Testis (tissue), 2 donors: ENCODE measurements at regions not wholly inside any gene's neighbourhood (a gene's known extent, or its start where the extent isn't known, plus 50 kb on each side); places are given as distances from the start of the nearest gene placed in this dataset.

Experiments
- DNase-seq: peaks from one replicate; pipeline ENCODE4 v3.0.0-alpha.2; 2019
- H3K27ac ChIP-seq, 2 donors: fragments of 200-600 bp; sonication (generic); one replicate each; pipeline ENCODE4 v1.5.1; 2019
- H3K27me3 ChIP-seq: fragments of 200-600 bp; sonication (generic); one replicate; pipeline ENCODE4 v1.5.1; 2019
- H3K36me3 ChIP-seq: fragments of 200-600 bp; sonication (generic); one replicate; pipeline ENCODE4 v1.5.1; 2017; ENCODE audit warnings: low read depth; ENCODE audit errors: missing control alignments
- H3K4me1 ChIP-seq: fragments of 200-600 bp; sonication (generic); one replicate; pipeline ENCODE4 v1.5.1; 2019
- H3K4me3 ChIP-seq, 2 donors: fragments of 200-600 bp; sonication (generic); one replicate each; pipeline ENCODE4 v1.5.1; 2017 to 2019
- H3K9me3 ChIP-seq: fragments of 200-600 bp; sonication (generic); one replicate; pipeline ENCODE4 v1.5.1; 2017
- POLR2A ChIP-seq: fragments of 450-650 bp; IDR thresholded peaks from one replicate; pipeline ENCODE4 v1.6.1; 2017; ENCODE audit warnings: antibody characterized with exemption, mild to moderate bottlenecking, moderate library complexity
- WGBS, 2 donors: methylation state at CpG; one replicate each; pipeline ENCODE4 v1.1.5; 2018; 5-methylcytosine and 5-hydroxymethylcytosine counted together
- intact Hi-C: fragments of 100-400 bp; cut with DNase I; formaldehyde crosslinking; loops from one replicate; pipeline ENCODE4 v1.15.1; 2023; ENCODE audit warnings: low total_unique reads
- TF ChIP-seq, protein P1 (sequence below), 3 experiments: fragments of 450-650 bp in 2 of 3; fragments of 200-600 bp in 1 of 3; sonication (generic) in 1 of 3; IDR thresholded peaks; one replicate each; pipeline ENCODE4 v1.5.1; 2016 to 2019; ENCODE audit warnings: antibody characterized with exemption in 3 of 3, mild to moderate bottlenecking in 2 of 3, moderate library complexity in 1 of 3

DNA sequence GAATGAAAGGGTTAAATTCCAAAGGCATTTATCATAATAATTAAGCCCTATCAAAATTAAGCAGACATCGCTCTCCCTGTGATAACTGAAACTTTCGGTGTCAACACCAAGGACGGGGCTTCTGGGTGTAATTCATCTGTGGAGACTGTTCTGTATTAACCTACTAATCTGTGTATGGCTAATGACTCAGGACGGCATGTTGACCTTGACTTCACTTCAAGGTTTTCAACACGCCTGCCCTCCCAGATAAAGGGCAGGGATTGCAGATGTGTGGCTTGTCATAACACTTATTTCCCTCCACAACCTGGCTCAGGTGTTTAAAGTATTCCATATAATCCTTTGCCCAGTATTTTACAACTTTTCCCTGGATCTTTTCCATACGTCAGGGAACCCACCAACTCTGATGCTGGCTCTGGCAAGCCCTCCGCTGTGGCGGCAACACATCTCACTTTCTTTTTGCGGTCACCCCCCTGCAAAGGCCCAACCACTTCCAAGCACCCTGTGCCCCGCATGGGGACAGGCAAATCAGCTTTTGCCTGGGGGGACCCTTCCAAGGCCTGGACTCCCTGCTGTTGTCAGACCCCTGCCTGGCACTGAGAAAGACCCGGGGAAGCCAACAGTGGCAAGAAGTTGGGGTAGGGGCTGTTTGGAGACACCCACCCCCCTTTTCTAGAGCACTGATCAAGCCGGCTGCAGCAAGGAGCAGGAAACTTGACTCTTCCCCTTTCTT lies 93.2 kb upstream of the MEF2A start:
- TF ChIP-seq, protein P1, sequence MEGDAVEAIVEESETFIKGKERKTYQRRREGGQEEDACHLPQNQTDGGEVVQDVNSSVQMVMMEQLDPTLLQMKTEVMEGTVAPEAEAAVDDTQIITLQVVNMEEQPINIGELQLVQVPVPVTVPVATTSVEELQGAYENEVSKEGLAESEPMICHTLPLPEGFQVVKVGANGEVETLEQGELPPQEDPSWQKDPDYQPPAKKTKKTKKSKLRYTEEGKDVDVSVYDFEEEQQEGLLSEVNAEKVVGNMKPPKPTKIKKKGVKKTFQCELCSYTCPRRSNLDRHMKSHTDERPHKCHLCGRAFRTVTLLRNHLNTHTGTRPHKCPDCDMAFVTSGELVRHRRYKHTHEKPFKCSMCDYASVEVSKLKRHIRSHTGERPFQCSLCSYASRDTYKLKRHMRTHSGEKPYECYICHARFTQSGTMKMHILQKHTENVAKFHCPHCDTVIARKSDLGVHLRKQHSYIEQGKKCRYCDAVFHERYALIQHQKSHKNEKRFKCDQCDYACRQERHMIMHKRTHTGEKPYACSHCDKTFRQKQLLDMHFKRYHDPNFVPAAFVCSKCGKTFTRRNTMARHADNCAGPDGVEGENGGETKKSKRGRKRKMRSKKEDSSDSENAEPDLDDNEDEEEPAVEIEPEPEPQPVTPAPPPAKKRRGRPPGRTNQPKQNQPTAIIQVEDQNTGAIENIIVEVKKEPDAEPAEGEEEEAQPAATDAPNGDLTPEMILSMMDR (IDR thresholded peaks at IDR 0.05): no peak
- TF ChIP-seq POLR2A: no peak
- intact Hi-C loops: no loop called here
- no peak for DNase-seq
- peaks cover 38% of the 10 kb centered on the region for H3K4me1 ChIP-seq
- H3K36me3 ChIP-seq: no peaks in the 10 kb centered on the region
- H3K4me3 ChIP-seq: no peak overlapping the region
- WGBS, 2 donors: 61 to 71% methylated on average over 12 of the region's 12 CpGs
- H3K27ac ChIP-seq: no peak overlapping the region
- H3K9me3 ChIP-seq: no peaks in the 10 kb centered on the region
- no peaks in the 10 kb centered on the region for H3K27me3 ChIP-seq

DNA sequence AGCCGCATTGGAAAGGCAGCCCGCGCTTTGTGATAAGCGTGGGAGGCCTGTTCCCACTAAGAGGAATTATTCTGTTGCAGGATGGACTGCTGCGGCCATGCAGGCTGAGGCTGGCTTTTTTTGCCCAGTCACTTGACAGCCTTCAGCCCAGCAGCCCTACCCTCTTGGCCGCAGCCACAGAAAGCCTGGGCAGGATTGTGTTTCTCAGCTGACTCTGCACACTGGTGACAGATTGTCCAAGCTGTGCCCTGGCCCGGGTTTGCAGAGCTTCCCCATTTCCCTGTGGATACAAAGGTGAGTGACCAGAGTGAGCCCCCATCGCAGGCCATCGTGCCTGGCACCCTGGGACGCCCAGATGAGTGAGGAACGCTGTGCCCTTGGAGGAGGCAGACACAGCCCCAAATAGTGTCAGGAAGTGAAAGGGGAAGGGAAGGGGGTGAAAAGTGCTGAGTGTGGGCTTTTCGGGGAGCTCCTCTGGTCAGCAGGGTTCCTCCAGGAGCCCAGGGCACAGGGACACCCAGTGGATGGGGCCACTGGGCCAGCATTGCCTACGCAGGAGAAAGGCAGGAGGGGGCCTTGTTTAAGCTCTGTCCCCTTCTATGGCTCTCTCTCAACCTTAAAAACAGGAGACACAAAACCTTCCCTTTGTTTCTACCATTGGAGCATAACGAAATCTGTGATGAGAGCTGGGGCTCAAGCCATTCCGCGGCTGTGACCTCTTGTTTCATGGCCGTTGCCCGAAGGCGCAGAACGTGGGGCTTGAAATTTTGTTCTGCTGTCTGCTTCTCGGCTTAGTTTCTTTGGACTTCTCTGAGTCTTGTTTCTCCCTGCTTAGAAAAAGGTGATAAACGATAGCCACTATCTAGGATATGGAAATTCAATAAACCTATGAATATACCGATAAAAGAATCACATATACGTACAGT lies 91.5 kb upstream of the MEF2A start:
- Histone ChIP-seq H3K9me3 (no peaks in the 10 kb centered on the region), H3K27me3 (no peaks in the 10 kb centered on the region), H3K4me1 (peaks cover 38% of the 10 kb centered on the region), H3K36me3 (no peaks in the 10 kb centered on the region), H3K4me3 (no peak overlapping the region), H3K27ac (peak overlapping the region in 1 of 2 donors; percentile 23)
- intact Hi-C loops: no loop called here
- DNase-seq: peak; percentile 62
- no peak for TF ChIP-seq POLR2A
- TF ChIP-seq, protein P1 (IDR thresholded peaks at IDR 0.05): no peak
- WGBS, 2 donors: 58 to 62% methylated on average over 21 to 24 of the region's 24 CpGs

DNA sequence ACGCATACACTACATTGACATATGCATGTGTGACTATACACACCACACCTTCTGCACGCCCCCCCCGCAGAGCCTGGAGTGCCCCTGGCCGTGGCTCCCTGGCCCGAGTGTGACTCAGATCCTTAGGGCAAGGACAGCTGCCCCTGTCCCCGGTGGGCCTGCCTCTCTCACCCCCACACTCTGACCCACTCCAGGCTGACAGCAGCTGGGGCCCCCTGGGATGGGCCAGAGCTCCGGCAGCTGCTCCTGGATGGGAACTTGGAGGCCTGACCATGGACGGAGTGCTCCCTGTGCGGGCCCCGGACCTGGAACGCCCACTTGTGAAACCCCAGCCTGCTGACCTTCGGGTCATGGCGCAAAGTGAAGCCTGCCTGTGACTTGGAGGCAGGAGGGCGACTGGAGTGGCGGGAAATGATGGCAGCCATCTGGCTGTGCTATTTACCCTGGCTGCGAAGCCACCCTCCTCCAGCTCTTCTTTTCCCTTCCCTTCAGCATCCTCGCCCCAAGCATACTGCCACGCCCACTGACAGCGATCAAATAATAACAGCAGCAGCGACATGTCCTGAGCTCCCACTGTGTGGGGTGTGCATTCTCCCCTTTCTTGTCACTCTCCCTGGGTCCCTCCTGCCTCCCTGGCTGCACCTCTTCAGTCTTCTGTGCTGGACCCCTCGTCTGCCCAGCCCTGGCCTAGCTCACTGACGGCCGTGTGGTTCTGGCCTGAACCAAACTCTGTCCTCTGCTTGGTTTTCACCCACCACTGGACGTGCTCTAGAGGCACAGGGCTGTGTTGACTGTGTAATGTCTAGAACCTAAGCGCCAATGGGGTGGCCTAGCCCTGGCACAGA lies 90.7 kb upstream of the MEF2A start:
- no peaks in the 10 kb centered on the region for H3K9me3 ChIP-seq
- intact Hi-C loops: no loop called here
- H3K27ac ChIP-seq: peak overlapping the region in 1 of 2 donors; percentile 3
- peak; percentile 53 for DNase-seq
- TF ChIP-seq, protein P1 (IDR thresholded peaks at IDR 0.05): no peak
- TF ChIP-seq POLR2A: no peak
- H3K4me1 ChIP-seq: peaks cover 38% of the 10 kb centered on the region
- WGBS, 2 donors: 65 to 71% methylated on average over 8 to 25 of the region's 25 CpGs
- no peaks in the 10 kb centered on the region for H3K36me3 ChIP-seq
- H3K4me3 ChIP-seq: no peak overlapping the region
- H3K27me3 ChIP-seq: no peaks in the 10 kb centered on the region

DNA sequence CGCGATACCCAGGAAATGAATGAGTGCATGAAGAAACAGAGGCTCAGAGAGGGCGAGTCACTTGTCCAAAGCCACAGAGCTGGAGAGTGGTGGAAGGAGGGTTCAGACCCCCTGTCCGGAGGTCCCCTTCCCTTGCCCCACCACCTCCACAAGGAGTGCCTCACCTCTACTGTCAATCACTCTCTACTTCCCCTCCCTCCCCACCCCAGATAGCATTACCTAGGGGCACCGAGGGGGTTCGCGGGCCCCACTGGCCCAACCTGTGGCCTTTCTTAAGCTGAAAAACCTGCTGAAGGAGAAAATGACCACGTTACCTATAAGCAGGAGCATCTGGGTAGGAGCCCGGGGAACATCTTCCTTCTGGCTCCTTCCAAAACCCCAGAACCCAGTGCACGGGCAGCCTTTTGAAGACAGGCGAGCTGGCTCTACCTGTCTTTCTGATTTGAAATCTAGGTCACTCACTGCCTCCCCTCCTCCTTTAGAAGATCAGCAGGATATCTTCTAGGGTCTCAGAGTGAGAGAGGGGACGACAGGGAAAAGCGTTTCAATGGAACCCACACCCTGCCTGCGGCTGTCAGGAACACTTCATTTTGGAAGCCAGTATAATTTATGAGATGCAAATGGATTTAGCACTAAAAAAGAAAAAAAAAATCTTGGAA lies 89.9 kb upstream of the MEF2A start:
- intact Hi-C loops: no loop called here
- peak overlapping the region in 1 of 2 donors; percentile 2 for H3K27ac ChIP-seq
- H3K36me3 ChIP-seq: no peaks in the 10 kb centered on the region
- 92 to 97% methylated on average over 10 to 14 of the region's 14 CpGs for WGBS, 2 donors
- peaks cover 38% of the 10 kb centered on the region for H3K4me1 ChIP-seq
- no peak for TF ChIP-seq POLR2A
- TF ChIP-seq, protein P1 (IDR thresholded peaks at IDR 0.05): no peak
- H3K27me3 ChIP-seq: no peaks in the 10 kb centered on the region
- DNase-seq: no peak
- H3K4me3 ChIP-seq: no peak overlapping the region
- H3K9me3 ChIP-seq: no peaks in the 10 kb centered on the region
